K562 (cell line): ENCODE measurements at regions not wholly inside any gene's neighbourhood (a gene's known extent, or its start where the extent isn't known, plus 50 kb on each side); places are given as distances from the start of the nearest gene placed in this dataset.

Experiments used
- ATF7 ChIP-seq: fragments of 450-650 bp; IDR thresholded peaks from 2 replicates; pipeline ENCODE4 v1.7.1; 2014; ENCODE audit warnings: mild to moderate bottlenecking, moderate library complexity
- BCLAF1 ChIP-seq, 2 experiments: fragments of 450-650 bp in 1 of 2; IDR thresholded peaks; 2 replicates each; pipeline ENCODE4 v1.6.1; 2011 to 2017; ENCODE audit warnings: low read depth in 2 of 2, antibody characterized with exemption in 1 of 2, borderline replicate concordance in 1 of 2, low read length in 1 of 2, mild to moderate bottlenecking in 1 of 2, mixed read lengths in 1 of 2; ENCODE audit not compliant: control insufficient read depth in 1 of 2
- ETS1 ChIP-seq: conservative IDR thresholded peaks from 2 replicates; pipeline ENCODE4 v1.6.1; 2011; ENCODE audit warnings: low read depth, mild to moderate bottlenecking, low read length; ENCODE audit not compliant: control insufficient read depth
- GTF2B ChIP-seq: IDR thresholded peaks from 2 replicates; pipeline ENCODE4 v1.6.1; 2011; ENCODE audit not compliant: insufficient read length; ENCODE audit errors: extremely low read depth
- HMGN3 ChIP-seq: IDR thresholded peaks from 2 replicates; pipeline ENCODE4 v1.6.1; 2011; ENCODE audit warnings: borderline replicate concordance, low read depth, mild to moderate bottlenecking, mixed read lengths, low read length; ENCODE audit not compliant: insufficient read length; ENCODE audit errors: extremely low read depth
- JUND ChIP-seq, 2 experiments: IDR thresholded peaks; 2 replicates in 1 of 2; 3 replicates in 1 of 2; pipeline ENCODE4 v1.6.1; 2011; ENCODE audit warnings: borderline replicate concordance in 2 of 2, low read depth in 2 of 2, low read length in 2 of 2, improper control_type of control experiment in 1 of 2, missing biosample characterization in 1 of 2, missing genetic modification characterization in 1 of 2, missing genetic modification reagents in 1 of 2
- MTA1 ChIP-seq: fragments of 450-650 bp; IDR thresholded peaks from 2 replicates; pipeline ENCODE4 v1.6.1; 2017; ENCODE audit warnings: borderline replicate concordance
- NCOA2 ChIP-seq, 2 experiments: fragments of 450-650 bp; IDR thresholded peaks; 2 replicates each; pipeline ENCODE4 v1.6.1; 2018; ENCODE audit warnings: mild to moderate bottlenecking in 2 of 2, moderate library complexity in 1 of 2; ENCODE audit not compliant: partially characterized antibody in 2 of 2
- PATZ1 ChIP-seq: fragments of 250-450 bp; sonication (Bioruptor Pico); IDR thresholded peaks from 2 replicates; pipeline ENCODE4 v1.5.0; 2020; ENCODE audit warnings: mild to moderate bottlenecking, borderline replicate concordance
- PRDM10 ChIP-seq: fragments of 450-650 bp; IDR thresholded peaks from 2 replicates; pipeline ENCODE4 v1.6.1; 2018; ENCODE audit not compliant: partially characterized antibody
- THRAP3 ChIP-seq: fragments of 450-650 bp; IDR thresholded peaks from 2 replicates; pipeline ENCODE4 v1.6.1; 2016; ENCODE audit warnings: mild to moderate bottlenecking, inconsistent platforms, borderline replicate concordance
- THRB ChIP-seq: fragments of 450-650 bp; formaldehyde crosslinking; conservative IDR thresholded peaks from 2 replicates; pipeline ENCODE4 v1.4.0; 2022; ENCODE audit warnings: mild to moderate bottlenecking, missing genetic modification characterization
- ZNF239 ChIP-seq: fragments of 250-450 bp; sonication (Bioruptor Pico); IDR thresholded peaks from 2 replicates; pipeline ENCODE4 v1.4.0; 2020; ENCODE audit warnings: mild to moderate bottlenecking
- ZNF586 ChIP-seq: fragments of 450-650 bp; formaldehyde crosslinking; conservative IDR thresholded peaks from 2 replicates; pipeline ENCODE4 v1.4.0; 2020; ENCODE audit warnings: mild to moderate bottlenecking, moderate library complexity

- TF ChIP-seq BCLAF1 (IDR thresholded peaks at IDR 0.05; ENCODE audit: borderline replicate concordance in 1 of 2, control insufficient read depth in 1 of 2, low read depth in 2 of 2, low read length in 1 of 2) (no peak), ZNF239 (CRISPR knock-in tag) (no peak), PATZ1 (CRISPR knock-in tag) (no peak), ZNF586 (CRISPR knock-in tag) (no peak), GTF2B (no peak), ETS1 (no peak), THRB (CRISPR knock-in tag) (no peak), MTA1 (no peak), ATF7 (peak; percentile 52; the same call in 1 of the 2 replicates), NCOA2 (IDR thresholded peaks at IDR 0.05; ENCODE audit: partially characterized antibody in 2 of 2) (no peak), THRAP3 (no peak), JUND (IDR thresholded peaks at IDR 0.05; ENCODE audit: borderline replicate concordance, low read depth, low read length) (0 out of 2 replicates have a peak, but pooled peaks have one; percentile 21), JUND (tag; IDR thresholded peaks at IDR 0.05; ENCODE audit: borderline replicate concordance, low read depth, low read length) (no peak), HMGN3 (no peak), PRDM10 (peak; percentile 50)
These were observed 408.0 kb downstream of the RPS24 start (continued) for GRCh38 chr10:78441694-78442093.
